Stomach (tissue), 8 donors: ENCODE measurements at regions not wholly inside any gene's neighbourhood (a gene's known extent, or its start where the extent isn't known, plus 50 kb on each side); places are given as distances from the start of the nearest gene placed in this dataset.

ENCODE experiments used
- DNase-seq, 2 donors: peaks; one replicate each; pipeline versions ENCODE4 v3.0.0 to v3.0.0-alpha.2; 2013 to 2019
- H3K27ac ChIP-seq, 5 donors: fragments of 200-600 bp in 4 of 5; sonication (generic) in 4 of 5; one replicate each; pipeline ENCODE4 v1.5.1; 2013 to 2019; ENCODE audit warnings: mild to moderate bottlenecking in 1 of 5, moderate library complexity in 1 of 5
- H3K27me3 ChIP-seq, 3 donors: fragments of 200-600 bp; sonication (generic); one replicate each; pipeline ENCODE4 v1.5.1; 2017 to 2019; ENCODE audit warnings: mixed run types in 1 of 3
- H3K36me3 ChIP-seq, 4 donors: fragments of 200-600 bp; sonication (generic); 1 replicate in 3 of 4; 2 replicates in 1 of 4; pipeline ENCODE4 v1.5.1; 2016 to 2019
- H3K4me1 ChIP-seq, 4 donors: fragments of 200-600 bp; sonication (generic); one replicate each; pipeline ENCODE4 v1.5.1; 2016 to 2019
- H3K4me3 ChIP-seq, 4 donors: fragments of 200-600 bp; sonication (generic) in 3 of 4; one replicate each; pipeline ENCODE4 v1.5.1; 2016 to 2019; ENCODE audit warnings: mild to moderate bottlenecking in 1 of 4
- H3K9me3 ChIP-seq, 4 donors: fragments of 200-600 bp; sonication (generic); one replicate each; pipeline ENCODE4 v1.5.1; 2016 to 2019
- EP300 ChIP-seq: sonication (generic); formaldehyde crosslinking; IDR thresholded peaks from one replicate; pipeline ENCODE4 v1.6.1; 2017; ENCODE audit warnings: antibody characterized with exemption
- POLR2A ChIP-seq, 4 donors: fragments of 450-650 bp; IDR thresholded peaks; one replicate each; pipeline ENCODE4 v1.6.1; 2016; ENCODE audit warnings: antibody characterized with exemption in 4 of 4, control low read depth in 2 of 4, mild to moderate bottlenecking in 1 of 4, moderate library complexity in 1 of 4
- POLR2AphosphoS5 ChIP-seq, 3 donors: sonication (generic); formaldehyde crosslinking; IDR thresholded peaks; one replicate each; pipeline ENCODE4 v1.6.1; 2016; ENCODE audit warnings: antibody characterized with exemption in 3 of 3
- WGBS, 5 donors: extraction: QIAGEN DNeasy Blood & Tissue Kit in 3 of 5; methylation state at CpG; one replicate each; pipeline versions ENCODE4 v1.1.5 to v1.1.7; 2013 to 2018; 5-methylcytosine and 5-hydroxymethylcytosine counted together
- intact Hi-C: fragments of 100-400 bp; cut with DNase I; formaldehyde crosslinking; loops from one replicate; pipeline ENCODE4 v1.15.1; 2023; ENCODE audit warnings: low total_unique reads
- TF ChIP-seq, protein P1 (sequence below), 7 experiments: fragments of 450-650 bp in 4 of 7; fragments of 200-600 bp in 3 of 7; sonication (generic) in 3 of 7; IDR thresholded peaks; one replicate each; pipeline ENCODE4 v1.5.1; 2016 to 2019; ENCODE audit warnings: antibody characterized with exemption in 7 of 7, control low read depth in 2 of 7, mild to moderate bottlenecking in 1 of 7
- donor health status: healthy with polysubstance abuse.
- donor health status: Bipolar disorder and iron deficiency.
- donor health status: healthy.

DNA sequence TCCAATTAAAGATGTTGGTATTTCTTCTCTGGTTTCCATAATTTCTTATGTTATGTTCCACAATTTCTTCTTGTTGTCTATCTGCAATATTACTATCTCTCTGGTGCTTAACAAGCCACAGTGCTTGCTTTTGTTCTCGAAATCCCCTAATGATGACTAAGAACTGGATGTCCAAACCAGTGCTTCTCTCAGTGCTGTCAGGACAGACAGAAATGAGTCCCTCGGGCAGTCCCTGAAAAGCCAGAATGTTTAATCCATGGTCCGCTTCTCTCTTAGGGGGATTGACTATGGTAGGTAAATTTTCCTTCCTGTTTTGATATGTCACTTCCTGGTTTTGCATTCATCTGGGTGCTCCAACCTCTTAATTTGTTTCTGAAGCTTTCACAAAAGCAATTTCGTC is 321.6 kb upstream of the PCDH10 start:
- H3K9me3 ChIP-seq: no peaks in the 10 kb centered on the region
- H3K27me3 ChIP-seq: no peaks in the 10 kb centered on the region
- no peak overlapping the region for H3K27ac ChIP-seq
- no peak for DNase-seq
- TF ChIP-seq, protein P1, sequence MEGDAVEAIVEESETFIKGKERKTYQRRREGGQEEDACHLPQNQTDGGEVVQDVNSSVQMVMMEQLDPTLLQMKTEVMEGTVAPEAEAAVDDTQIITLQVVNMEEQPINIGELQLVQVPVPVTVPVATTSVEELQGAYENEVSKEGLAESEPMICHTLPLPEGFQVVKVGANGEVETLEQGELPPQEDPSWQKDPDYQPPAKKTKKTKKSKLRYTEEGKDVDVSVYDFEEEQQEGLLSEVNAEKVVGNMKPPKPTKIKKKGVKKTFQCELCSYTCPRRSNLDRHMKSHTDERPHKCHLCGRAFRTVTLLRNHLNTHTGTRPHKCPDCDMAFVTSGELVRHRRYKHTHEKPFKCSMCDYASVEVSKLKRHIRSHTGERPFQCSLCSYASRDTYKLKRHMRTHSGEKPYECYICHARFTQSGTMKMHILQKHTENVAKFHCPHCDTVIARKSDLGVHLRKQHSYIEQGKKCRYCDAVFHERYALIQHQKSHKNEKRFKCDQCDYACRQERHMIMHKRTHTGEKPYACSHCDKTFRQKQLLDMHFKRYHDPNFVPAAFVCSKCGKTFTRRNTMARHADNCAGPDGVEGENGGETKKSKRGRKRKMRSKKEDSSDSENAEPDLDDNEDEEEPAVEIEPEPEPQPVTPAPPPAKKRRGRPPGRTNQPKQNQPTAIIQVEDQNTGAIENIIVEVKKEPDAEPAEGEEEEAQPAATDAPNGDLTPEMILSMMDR (IDR thresholded peaks at IDR 0.05): no peak
- TF ChIP-seq POLR2AphosphoS5 (IDR thresholded peaks at IDR 0.05) (no peak), POLR2A (IDR thresholded peaks at IDR 0.05) (no peak), EP300 (no peak)
- intact Hi-C loops: no loop called here
- H3K4me3 ChIP-seq: no peak overlapping the region
- 35 to 52% (median 47%) methylated on average over 4 of the region's 4 CpGs for WGBS, 5 donors
- H3K36me3 ChIP-seq: no peaks in the 10 kb centered on the region
- H3K4me1 ChIP-seq: no peaks in the 10 kb centered on the region

DNA sequence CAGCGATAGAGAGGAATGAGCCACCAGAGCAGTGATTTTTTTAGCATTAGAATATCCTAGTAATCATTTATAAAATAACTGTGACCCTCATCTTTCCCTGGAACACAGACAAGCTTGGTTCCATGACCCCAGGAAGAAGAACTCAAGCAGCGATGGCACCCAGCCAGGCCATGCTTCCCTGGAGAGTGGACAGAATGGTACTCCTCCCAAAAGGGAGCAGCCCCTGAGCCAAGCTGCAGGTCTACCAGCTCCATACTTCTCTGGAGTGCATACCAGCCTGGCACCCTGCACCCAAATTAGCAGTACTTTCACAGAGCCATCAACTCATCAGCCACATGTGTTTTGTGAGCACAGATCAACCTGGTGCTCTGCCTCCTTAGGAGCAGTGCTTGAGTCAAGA is 310.9 kb upstream of the PCDH10 start:
- no peaks in the 10 kb centered on the region for H3K36me3 ChIP-seq
- H3K4me3 ChIP-seq: no peak overlapping the region
- no peaks in the 10 kb centered on the region for H3K4me1 ChIP-seq
- no peak for DNase-seq
- peaks cover 0 to 27% (median 11%) of the 10 kb centered on the region in 4 donors for H3K9me3 ChIP-seq
- H3K27ac ChIP-seq: no peak overlapping the region
- H3K27me3 ChIP-seq: no peaks in the 10 kb centered on the region
- WGBS, 5 donors: 84 to 92% (median 89%) methylated on average over 2 of the region's 2 CpGs
- TF ChIP-seq POLR2A (IDR thresholded peaks at IDR 0.05) (no peak), POLR2AphosphoS5 (IDR thresholded peaks at IDR 0.05) (no peak), EP300 (no peak)
- TF ChIP-seq, protein P1 (IDR thresholded peaks at IDR 0.05): no peak
- intact Hi-C loops: no loop called here

DNA sequence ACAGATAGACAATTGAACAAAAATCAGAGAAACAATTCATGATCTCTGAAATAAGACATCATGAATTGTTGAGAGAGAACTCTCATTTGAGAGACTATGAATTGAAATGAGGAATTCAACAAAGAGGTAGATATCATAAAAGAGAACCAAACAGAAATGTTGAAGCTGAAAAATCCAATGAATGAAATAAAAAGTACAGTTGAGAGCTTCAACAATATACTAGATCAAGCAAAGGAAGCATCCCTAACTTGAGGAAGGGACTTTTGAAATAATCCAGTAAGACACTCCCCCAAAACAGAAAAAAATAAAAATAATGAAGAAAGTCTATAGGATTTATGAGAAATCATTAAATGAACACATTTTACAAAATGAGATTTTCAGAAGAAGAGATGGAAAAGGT is 310.0 kb upstream of the PCDH10 start:
- Histone ChIP-seq H3K27me3 (no peaks in the 10 kb centered on the region), H3K27ac (no peak overlapping the region), H3K4me1 (no peaks in the 10 kb centered on the region), H3K4me3 (no peak overlapping the region), H3K9me3 (peaks cover 0 to 27% (median 11%) of the 10 kb centered on the region in 4 donors), H3K36me3 (no peaks in the 10 kb centered on the region)
- DNase-seq: no peak
- intact Hi-C loops: no loop called here
- TF ChIP-seq POLR2A (IDR thresholded peaks at IDR 0.05) (no peak), EP300 (no peak), POLR2AphosphoS5 (IDR thresholded peaks at IDR 0.05) (no peak)
- TF ChIP-seq, protein P1 (IDR thresholded peaks at IDR 0.05): no peak

DNA sequence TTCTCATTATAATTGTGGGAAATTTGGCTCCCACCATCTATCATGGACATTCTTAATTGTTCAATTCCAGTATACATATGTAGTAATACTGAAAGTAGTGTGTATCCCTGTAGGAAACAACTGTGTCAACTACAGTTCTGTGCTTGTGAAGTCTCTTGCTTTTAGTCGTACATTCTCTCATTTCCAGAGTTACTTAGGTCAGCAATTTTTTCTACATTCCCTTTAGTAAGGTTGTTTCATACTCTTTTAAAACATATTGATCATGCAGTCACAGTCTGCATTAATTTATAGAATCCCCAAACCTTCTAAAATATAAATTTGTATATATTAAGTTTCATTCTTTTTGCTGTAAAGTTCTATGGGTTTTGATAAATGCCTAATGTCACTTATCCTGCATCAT is 289.2 kb upstream of the PCDH10 start:
- no peaks in the 10 kb centered on the region for H3K36me3 ChIP-seq
- no peak for DNase-seq
- no peaks in the 10 kb centered on the region for H3K4me1 ChIP-seq
- TF ChIP-seq POLR2AphosphoS5 (IDR thresholded peaks at IDR 0.05) (no peak), POLR2A (IDR thresholded peaks at IDR 0.05) (no peak)
- TF ChIP-seq, protein P1 (IDR thresholded peaks at IDR 0.05): no peak
- 81 to 97% (median 84%) methylated on average over 1 of the region's 1 CpG for WGBS, 5 donors
- no peaks in the 10 kb centered on the region for H3K27me3 ChIP-seq
- no peaks in the 10 kb centered on the region for H3K9me3 ChIP-seq
- no peak overlapping the region for H3K4me3 ChIP-seq
- H3K27ac ChIP-seq: no peak overlapping the region
- intact Hi-C loops: no loop called here

DNA sequence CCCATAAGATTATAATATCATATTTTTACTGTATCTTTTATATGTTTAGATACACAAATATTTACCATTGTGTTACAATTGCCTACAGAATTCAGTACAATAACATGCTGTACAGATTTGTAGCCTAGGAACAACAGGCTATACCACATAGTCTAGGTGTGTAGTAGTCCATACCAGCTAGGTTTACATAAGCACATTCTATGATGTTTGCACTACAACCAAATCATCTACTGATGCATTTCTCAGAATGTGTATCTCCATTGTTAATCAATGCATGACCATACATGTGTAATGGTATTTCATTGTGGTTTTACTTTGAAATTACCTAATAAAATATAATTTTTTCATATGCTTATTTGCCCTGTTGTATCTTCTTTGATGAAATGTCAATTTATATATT is 288.1 kb upstream of the PCDH10 start:
- intact Hi-C loops: no loop called here
- Histone ChIP-seq H3K4me3 (no peak overlapping the region), H3K27ac (no peak overlapping the region), H3K36me3 (no peaks in the 10 kb centered on the region), H3K9me3 (no peaks in the 10 kb centered on the region), H3K4me1 (no peaks in the 10 kb centered on the region), H3K27me3 (no peaks in the 10 kb centered on the region)
- no peak for DNase-seq
- no peak for TF ChIP-seq EP300
- TF ChIP-seq, protein P1 (IDR thresholded peaks at IDR 0.05): no peak
